Left lung (tissue), 4 donors: ENCODE measurements at regions not wholly inside any gene's neighbourhood (a gene's known extent, or its start where the extent isn't known, plus 50 kb on each side); places are given as distances from the start of the nearest gene placed in this dataset.

Experiments
- ATAC-seq: fragments of 200-7000 bp; cut with Tn5 transposase; one replicate; pipeline ENCODE4 v1.9.1; 2020; ENCODE audit warnings: moderate library complexity
- DNase-seq, 4 donors: peaks; one replicate each; pipeline ENCODE4 v3.0.0-alpha.2; 2013 to 2020
- H3K27ac ChIP-seq, 2 donors: fragments of 200-600 bp; sonication (generic) in 1 of 2; one replicate each; pipeline versions ENCODE4 v1.5.0 to v1.8.0; 2020 to 2021
- H3K27me3 ChIP-seq, 2 donors: fragments of 200-600 bp; sonication (generic) in 1 of 2; one replicate each; pipeline versions ENCODE4 v1.5.0 to v1.8.0; 2020 to 2021
- H3K36me3 ChIP-seq, 2 donors: fragments of 200-600 bp; sonication (generic) in 1 of 2; one replicate each; pipeline versions ENCODE4 v1.5.0 to v1.8.0; 2020 to 2021
- H3K4me1 ChIP-seq, 2 donors: fragments of 200-600 bp; one replicate each; pipeline ENCODE4 v1.8.0; 2021
- H3K4me3 ChIP-seq, 2 donors: fragments of 200-600 bp; sonication (generic) in 1 of 2; one replicate each; pipeline versions ENCODE4 v1.5.0 to v1.8.0; 2020 to 2021; ENCODE audit warnings: mild to moderate bottlenecking in 1 of 2
- H3K9me3 ChIP-seq, 2 donors: fragments of 200-600 bp; sonication (generic) in 1 of 2; one replicate each; pipeline versions ENCODE4 v1.5.0 to v1.8.0; 2020 to 2021
- CTCF ChIP-seq, 2 donors: fragments of 200-600 bp; sonication (generic) in 1 of 2; IDR thresholded peaks; one replicate each; pipeline versions ENCODE4 v1.5.0 to v1.8.0; 2021; ENCODE audit warnings: antibody characterized with exemption in 2 of 2
- intact Hi-C, 2 donors: fragments of 100-400 bp; cut with DNase I; formaldehyde crosslinking; loops; one replicate each; pipeline versions ENCODE4 v1.11.2 to v1.14.2; 2022
- donor health status: DM: no; HTN: yes; CAD: no.
- donor health status: DM: no; HTN: no; CAD: no.

- no peak overlapping the region for H3K27ac ChIP-seq
- DNase-seq (no peak), ATAC-seq (no peak)
- intact Hi-C loops = no loop called here
- H3K4me3 ChIP-seq = no peak overlapping the region
- no peak for TF ChIP-seq CTCF (IDR thresholded peaks at IDR 0.05)
- H3K27me3 ChIP-seq = no peaks in the 10 kb centered on the region
- no peaks in the 10 kb centered on the region for H3K4me1 ChIP-seq
- no peaks in the 10 kb centered on the region for H3K9me3 ChIP-seq
- H3K36me3 ChIP-seq = no peaks in the 10 kb centered on the region
These were observed 233.9 kb downstream of the SAMD5 start for GRCh38 chr6:147742440-147742839.

- no peak overlapping the region for H3K27ac ChIP-seq
- no peak for DNase-seq
- TF ChIP-seq CTCF (IDR thresholded peaks at IDR 0.05) = no peak
- H3K4me3 ChIP-seq = no peak overlapping the region
- intact Hi-C loops = no loop called here
- H3K9me3 ChIP-seq = no peaks in the 10 kb centered on the region
- H3K4me1 ChIP-seq = no peaks in the 10 kb centered on the region
- H3K27me3 ChIP-seq = no peaks in the 10 kb centered on the region
- no peak for ATAC-seq
- H3K36me3 ChIP-seq = no peaks in the 10 kb centered on the region
These were observed 235.5 kb downstream of the SAMD5 start for GRCh38 chr6:147744012-147744411.

GRCh38 chr6:147749331-147749730, 240.8 kb downstream of the SAMD5 start:
- H3K4me1 ChIP-seq = no peaks in the 10 kb centered on the region
- H3K4me3 ChIP-seq = no peak overlapping the region
- H3K36me3 ChIP-seq = no peaks in the 10 kb centered on the region
- no peak for TF ChIP-seq CTCF (IDR thresholded peaks at IDR 0.05)
- intact Hi-C loops = no loop called here
- ATAC-seq (no peak), DNase-seq (no peak)
- no peak overlapping the region for H3K27ac ChIP-seq
- H3K27me3 ChIP-seq = no peaks in the 10 kb centered on the region
- H3K9me3 ChIP-seq = no peaks in the 10 kb centered on the region

GRCh38 chr6:147750413-147750812, 241.9 kb downstream of the SAMD5 start:
- ATAC-seq (no peak), DNase-seq (no peak)
- Histone ChIP-seq H3K27ac (no peak overlapping the region), H3K27me3 (no peaks in the 10 kb centered on the region), H3K4me1 (no peaks in the 10 kb centered on the region), H3K36me3 (no peaks in the 10 kb centered on the region), H3K9me3 (no peaks in the 10 kb centered on the region), H3K4me3 (no peak overlapping the region)
- no peak for TF ChIP-seq CTCF (IDR thresholded peaks at IDR 0.05)
- intact Hi-C loops = no loop called here

GRCh38 chr6:147751232-147751631, 242.7 kb downstream of the SAMD5 start:
- intact Hi-C loops = no loop called here
- TF ChIP-seq CTCF (IDR thresholded peaks at IDR 0.05) = no peak
- Histone ChIP-seq H3K36me3 (no peaks in the 10 kb centered on the region), H3K9me3 (no peaks in the 10 kb centered on the region), H3K4me3 (no peak overlapping the region), H3K4me1 (no peaks in the 10 kb centered on the region), H3K27ac (no peak overlapping the region), H3K27me3 (no peaks in the 10 kb centered on the region)
- ATAC-seq (no peak), DNase-seq (no peak)
